ENCODE measurements at regions not wholly inside any gene's neighbourhood (a gene's known extent, or its start where the extent isn't known, plus 50 kb on each side); places are given as distances from the start of the nearest gene placed in this dataset.
"Not testable (repeated sequence)": the region's sequence is repeated elsewhere in the genome, so short reads cannot be mapped to it uniquely, and the experiment has no call there.

DNA sequence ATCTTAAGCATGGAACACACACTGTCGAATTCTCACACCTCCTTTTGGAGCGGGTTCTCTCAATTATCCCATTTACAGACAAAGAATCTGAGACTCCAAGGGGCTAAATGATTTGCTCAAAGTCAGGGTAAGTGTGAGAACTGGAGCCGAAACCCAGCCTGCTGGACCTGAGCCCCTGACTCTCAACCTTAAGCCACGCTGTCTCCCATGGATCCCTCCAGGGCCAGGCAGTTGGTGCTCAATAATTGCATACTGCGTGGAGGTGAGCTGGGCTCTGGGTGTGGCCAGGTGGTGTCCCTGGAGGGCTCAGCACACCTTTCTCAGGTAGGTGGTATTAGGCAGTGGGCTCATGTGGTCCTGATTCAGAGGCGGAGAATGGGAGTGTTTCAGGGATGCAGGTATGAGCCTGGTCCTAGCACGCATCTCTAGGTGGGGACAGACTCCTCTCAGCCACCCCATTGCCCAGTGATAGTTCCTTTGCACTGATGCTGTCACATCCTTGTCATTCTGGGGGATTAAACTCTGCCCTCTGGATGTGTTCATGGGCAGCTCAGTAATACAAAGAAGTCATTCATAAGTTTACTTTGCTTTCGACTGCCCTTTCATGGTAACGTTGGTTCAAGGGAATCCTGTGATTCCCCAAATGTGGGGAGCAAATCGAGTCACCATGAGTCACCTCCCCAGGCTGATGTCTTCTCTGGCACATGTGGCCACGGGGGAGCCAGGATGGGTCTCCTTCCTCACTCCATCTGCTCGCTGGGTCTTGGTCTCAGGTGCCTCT lies 399.5 kb upstream of the TNRC6C start:
- H3K27me3 ChIP-seq = peaks cover 19% of the 10 kb centered on the region
- TF ChIP-seq, protein P1, sequence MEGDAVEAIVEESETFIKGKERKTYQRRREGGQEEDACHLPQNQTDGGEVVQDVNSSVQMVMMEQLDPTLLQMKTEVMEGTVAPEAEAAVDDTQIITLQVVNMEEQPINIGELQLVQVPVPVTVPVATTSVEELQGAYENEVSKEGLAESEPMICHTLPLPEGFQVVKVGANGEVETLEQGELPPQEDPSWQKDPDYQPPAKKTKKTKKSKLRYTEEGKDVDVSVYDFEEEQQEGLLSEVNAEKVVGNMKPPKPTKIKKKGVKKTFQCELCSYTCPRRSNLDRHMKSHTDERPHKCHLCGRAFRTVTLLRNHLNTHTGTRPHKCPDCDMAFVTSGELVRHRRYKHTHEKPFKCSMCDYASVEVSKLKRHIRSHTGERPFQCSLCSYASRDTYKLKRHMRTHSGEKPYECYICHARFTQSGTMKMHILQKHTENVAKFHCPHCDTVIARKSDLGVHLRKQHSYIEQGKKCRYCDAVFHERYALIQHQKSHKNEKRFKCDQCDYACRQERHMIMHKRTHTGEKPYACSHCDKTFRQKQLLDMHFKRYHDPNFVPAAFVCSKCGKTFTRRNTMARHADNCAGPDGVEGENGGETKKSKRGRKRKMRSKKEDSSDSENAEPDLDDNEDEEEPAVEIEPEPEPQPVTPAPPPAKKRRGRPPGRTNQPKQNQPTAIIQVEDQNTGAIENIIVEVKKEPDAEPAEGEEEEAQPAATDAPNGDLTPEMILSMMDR (IDR thresholded peaks at IDR 0.05) = no peak
- H3K4me3 ChIP-seq (ENCODE audit: low read depth in 1 of 2, low read length in 1 of 2) = no peak overlapping the region
- H3K9me3 ChIP-seq = no peaks in the 10 kb centered on the region
- no peaks in the 10 kb centered on the region for H3K4me1 ChIP-seq (ENCODE audit: control insufficient read depth in 1 of 2, insufficient read depth in 1 of 2, low read depth in 1 of 2, low read length in 1 of 2)
- no peaks in the 10 kb centered on the region for H3K36me3 ChIP-seq
- no peak overlapping the region for H3K27ac ChIP-seq

DNA sequence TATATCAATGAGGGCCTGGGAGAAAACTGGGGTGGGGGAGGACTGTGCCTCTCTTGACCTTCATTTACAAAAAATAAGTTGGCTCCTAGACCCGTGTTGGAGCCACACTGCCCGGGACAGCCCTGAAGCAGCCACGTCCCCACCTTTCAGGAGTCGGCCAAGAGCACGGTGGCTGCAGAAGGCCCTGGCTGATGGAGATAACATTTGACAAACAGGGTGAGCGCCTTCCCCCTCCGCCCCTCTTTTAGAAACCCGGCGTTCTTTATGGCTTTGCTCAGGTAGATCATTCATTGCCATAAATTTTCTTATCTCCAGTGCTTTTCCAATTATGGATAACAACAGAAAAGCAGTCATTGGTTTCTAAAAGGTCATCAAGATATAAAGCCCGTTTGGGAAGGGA lies 398.1 kb upstream of the TNRC6C start:
- H3K27ac ChIP-seq = no peak overlapping the region
- TF ChIP-seq, protein P1 (IDR thresholded peaks at IDR 0.05) = no peak
- H3K9me3 ChIP-seq = no peaks in the 10 kb centered on the region
- H3K36me3 ChIP-seq = no peaks in the 10 kb centered on the region
- H3K27me3 ChIP-seq = peaks cover 14% of the 10 kb centered on the region
- H3K4me3 ChIP-seq (ENCODE audit: low read depth in 1 of 2, low read length in 1 of 2) = no peak overlapping the region
- no peaks in the 10 kb centered on the region for H3K4me1 ChIP-seq (ENCODE audit: control insufficient read depth in 1 of 2, insufficient read depth in 1 of 2, low read depth in 1 of 2, low read length in 1 of 2)

DNA sequence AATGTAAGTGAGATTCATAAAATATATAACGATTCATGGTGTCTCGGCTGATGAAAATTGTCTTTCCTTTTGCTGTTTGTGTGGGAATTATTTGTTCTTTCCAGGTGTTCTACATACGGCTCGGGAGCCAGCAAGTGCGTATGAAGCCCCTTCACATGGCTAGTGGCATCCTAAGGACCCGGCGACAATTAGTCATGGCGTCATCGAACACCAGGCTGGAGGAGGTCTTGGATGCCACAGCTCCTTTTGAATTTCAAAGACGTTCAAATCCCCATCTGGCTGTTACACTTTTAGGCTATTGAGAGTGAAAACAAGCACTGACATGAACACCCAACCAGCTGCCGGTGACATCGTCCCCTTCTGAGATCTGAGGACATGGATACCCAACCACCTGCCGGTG lies 397.7 kb upstream of the TNRC6C start:
- H3K27me3 ChIP-seq = peaks cover 9% of the 10 kb centered on the region
- H3K4me3 ChIP-seq (ENCODE audit: low read depth in 1 of 2, low read length in 1 of 2) = no peak overlapping the region
- TF ChIP-seq, protein P1 (IDR thresholded peaks at IDR 0.05) = no peak
- H3K36me3 ChIP-seq = no peaks in the 10 kb centered on the region
- H3K27ac ChIP-seq = no peak overlapping the region
- no peaks in the 10 kb centered on the region for H3K4me1 ChIP-seq (ENCODE audit: control insufficient read depth in 1 of 2, insufficient read depth in 1 of 2, low read depth in 1 of 2, low read length in 1 of 2)
- no peaks in the 10 kb centered on the region for H3K9me3 ChIP-seq

DNA sequence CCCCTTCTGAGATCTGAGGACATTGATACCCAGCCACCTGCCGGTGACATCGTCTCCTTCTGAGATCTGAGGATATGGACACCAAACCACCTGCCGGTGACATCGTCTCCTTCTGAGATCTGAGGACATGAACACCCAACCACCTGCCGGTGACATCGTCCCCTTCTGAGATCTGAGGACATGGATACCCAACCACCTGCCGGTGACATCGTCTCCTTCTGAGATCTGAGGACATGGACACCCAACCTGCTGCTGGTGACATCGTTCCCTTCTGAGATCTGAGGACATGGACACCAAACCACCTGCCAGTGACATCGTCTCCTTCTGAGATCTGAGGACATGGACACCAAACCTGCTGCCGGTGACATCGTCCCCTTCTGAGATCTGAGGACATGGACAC lies 396.1 kb upstream of the TNRC6C start:
- not testable (repeated sequence) for H3K27me3 ChIP-seq; H3K9me3 ChIP-seq; H3K4me1 ChIP-seq (ENCODE audit: control insufficient read depth in 1 of 2, insufficient read depth in 1 of 2, low read depth in 1 of 2, low read length in 1 of 2); H3K36me3 ChIP-seq; H3K4me3 ChIP-seq (ENCODE audit: low read depth in 1 of 2, low read length in 1 of 2); H3K27ac ChIP-seq

DNA sequence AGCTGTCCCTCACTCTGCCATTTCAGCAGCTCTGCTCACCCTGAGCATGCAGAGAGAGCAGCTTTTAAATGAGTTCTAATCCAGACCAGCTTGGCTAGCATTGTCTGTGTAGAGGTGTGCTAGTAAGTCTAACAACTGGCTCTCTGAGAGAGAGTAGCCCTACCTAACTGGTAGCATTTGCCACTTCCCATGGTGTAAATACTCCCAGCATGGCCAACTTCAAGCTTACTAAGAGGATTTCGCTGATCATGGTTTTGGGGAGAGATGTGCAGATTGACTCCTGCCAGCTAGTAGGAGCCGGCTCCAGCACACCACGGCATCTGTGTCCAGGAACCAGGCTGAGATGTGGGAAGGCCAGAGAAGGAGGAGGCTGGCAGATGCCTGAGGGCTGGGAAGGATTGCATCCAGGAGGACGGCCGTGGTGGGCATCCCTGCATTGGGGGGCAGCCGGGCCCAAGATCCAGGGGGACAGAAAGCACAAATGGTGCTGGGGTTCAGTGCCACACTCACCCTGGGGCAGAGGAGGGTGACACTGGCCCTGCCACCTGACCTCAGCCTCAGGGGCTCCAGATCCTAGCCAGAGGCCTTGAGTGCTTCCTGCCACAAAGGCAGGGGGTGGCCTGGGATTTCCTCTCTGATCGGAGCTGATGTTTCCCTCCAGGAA lies 394.9 kb upstream of the TNRC6C start:
- TF ChIP-seq, protein P1 (IDR thresholded peaks at IDR 0.05) = no peak
- H3K27me3 ChIP-seq = peaks cover 5% of the 10 kb centered on the region

DNA sequence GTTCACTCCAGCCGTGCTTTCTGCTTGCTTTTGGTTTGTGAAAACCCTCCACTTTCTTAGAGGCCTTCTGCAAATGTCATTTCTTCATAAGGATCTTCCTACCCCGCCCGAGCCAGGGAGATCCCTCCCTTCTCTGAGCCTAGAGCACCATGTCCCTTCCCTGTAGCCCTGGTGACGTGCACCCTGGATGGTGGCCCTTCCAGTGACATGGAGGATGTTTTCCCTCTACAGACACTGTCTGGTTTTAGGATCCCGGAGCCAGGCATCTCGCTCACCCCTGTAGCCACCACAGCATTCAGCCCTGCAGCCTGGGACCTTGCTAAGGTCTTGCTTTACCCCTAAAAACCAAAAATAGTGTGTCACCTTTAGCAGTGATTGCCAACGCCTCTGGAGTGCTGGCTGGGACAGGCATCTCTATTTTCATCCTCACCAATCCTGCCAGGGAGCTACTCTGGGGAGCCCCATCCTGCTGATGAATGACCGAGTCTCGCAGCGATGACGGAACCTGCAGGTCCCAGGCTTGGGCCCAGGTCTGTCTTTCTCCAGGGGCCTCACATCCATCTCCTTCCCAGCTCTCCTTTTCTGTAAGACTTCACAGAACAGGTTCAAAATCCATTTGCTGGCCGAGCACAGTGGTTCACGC lies 394.1 kb upstream of the TNRC6C start:
- H3K9me3 ChIP-seq = no peaks in the 10 kb centered on the region
- no peak overlapping the region for H3K4me3 ChIP-seq (ENCODE audit: low read depth in 1 of 2, low read length in 1 of 2)
- TF ChIP-seq, protein P1 (IDR thresholded peaks at IDR 0.05) = no peak
- no peak overlapping the region for H3K27ac ChIP-seq
- no peaks in the 10 kb centered on the region for H3K36me3 ChIP-seq
- H3K27me3 ChIP-seq = peaks cover 6% of the 10 kb centered on the region
- H3K4me1 ChIP-seq (ENCODE audit: control insufficient read depth in 1 of 2, insufficient read depth in 1 of 2, low read depth in 1 of 2, low read length in 1 of 2) = no peaks in the 10 kb centered on the region

More for the DNA sequence above, 394.9 kb upstream of the TNRC6C start:
- Histone ChIP-seq H3K4me3 (ENCODE audit: low read depth in 1 of 2, low read length in 1 of 2) (no peak overlapping the region), H3K36me3 (no peaks in the 10 kb centered on the region), H3K27ac (no peak overlapping the region), H3K4me1 (ENCODE audit: control insufficient read depth in 1 of 2, insufficient read depth in 1 of 2, low read depth in 1 of 2, low read length in 1 of 2) (no peaks in the 10 kb centered on the region), H3K9me3 (no peaks in the 10 kb centered on the region)

Measured in neutrophil (primary cell).